KMS-11 (cell line): ENCODE measurements at regions not wholly inside any gene's neighbourhood (a gene's known extent, or its start where the extent isn't known, plus 50 kb on each side); places are given as distances from the start of the nearest gene placed in this dataset.

Experiments
- H2AFZ ChIP-seq: fragments of 200-600 bp; sonication (generic); 2 replicates; pipeline ENCODE4 v1.6.1; 2016; ENCODE audit warnings: antibody characterized with exemption, mixed run types, low read depth
- H3K27ac ChIP-seq: fragments of 200-600 bp; sonication (generic); 2 replicates; pipeline ENCODE4 v1.6.1; 2016; ENCODE audit warnings: mild to moderate bottlenecking, mixed run types
- H3K27me3 ChIP-seq: fragments of 200-600 bp; sonication (generic); 2 replicates; pipeline ENCODE4 v1.6.1; 2017; ENCODE audit warnings: mild to moderate bottlenecking, low read depth, mixed run types, moderate library complexity; ENCODE audit not compliant: insufficient read depth
- H3K36me3 ChIP-seq: fragments of 200-600 bp; sonication (generic); 2 replicates; pipeline ENCODE4 v1.6.1; 2017; ENCODE audit warnings: mild to moderate bottlenecking, mixed run types; ENCODE audit not compliant: insufficient read depth
- H3K4me1 ChIP-seq: fragments of 200-600 bp; sonication (generic); 2 replicates; pipeline ENCODE4 v1.6.1; 2016; ENCODE audit warnings: mild to moderate bottlenecking, low read depth, mixed run types; ENCODE audit not compliant: poor library complexity, severe bottlenecking
- H3K4me2 ChIP-seq: fragments of 200-600 bp; sonication (generic); 2 replicates; pipeline ENCODE4 v1.7.0; 2016; ENCODE audit warnings: mild to moderate bottlenecking, mixed run types
- H3K4me3 ChIP-seq: fragments of 200-600 bp; sonication (generic); IDR thresholded peaks from 2 replicates; pipeline ENCODE4 v1.6.1; 2017; ENCODE audit warnings: low read depth, low read length, mixed read lengths; ENCODE audit not compliant: insufficient read depth
- H3K79me2 ChIP-seq: fragments of 200-600 bp; sonication (generic); 2 replicates; pipeline ENCODE4 v1.6.1; 2016; ENCODE audit warnings: low read depth, mixed run types; ENCODE audit not compliant: insufficient read depth
- H3K9ac ChIP-seq: fragments of 200-600 bp; sonication (generic); 2 replicates; pipeline ENCODE4 v1.6.1; 2016; ENCODE audit warnings: mild to moderate bottlenecking, mixed run types
- H4K20me1 ChIP-seq: fragments of 200-600 bp; sonication (generic); 2 replicates; pipeline ENCODE4 v1.6.1; 2016; ENCODE audit warnings: mild to moderate bottlenecking, mixed run types; ENCODE audit not compliant: insufficient read depth
- CTCF ChIP-seq: fragments of 200-600 bp; sonication (generic); conservative IDR thresholded peaks from 2 replicates; pipeline ENCODE4 v1.6.1; 2017; ENCODE audit warnings: low read depth, mild to moderate bottlenecking, antibody characterized with exemption, low read length, moderate library complexity, mixed read lengths

DNA sequence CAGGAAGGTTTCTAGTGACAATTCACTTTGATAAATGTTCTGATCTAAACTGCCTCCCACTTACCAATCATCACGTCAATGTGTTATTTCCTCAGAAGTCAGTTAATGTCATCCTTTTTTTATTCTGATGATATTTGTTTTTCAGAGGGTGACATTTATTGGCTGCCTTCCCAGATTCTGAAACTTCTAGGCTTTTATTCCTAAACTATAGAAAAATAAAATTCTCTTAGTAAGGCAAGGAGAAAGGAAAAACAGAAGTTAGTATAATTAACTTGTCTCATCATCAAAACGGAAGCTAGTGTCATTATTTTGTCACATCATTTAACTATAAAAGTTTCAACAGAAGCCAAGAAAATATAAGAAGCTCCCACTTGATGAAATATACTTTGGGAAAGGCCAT lies 100.0 kb upstream of the C3orf80 start:
- Histone ChIP-seq H3K27ac (no peak overlapping the region), H4K20me1 (no peaks in the 10 kb centered on the region), H3K4me2 (no peak overlapping the region), H2AFZ (no peak overlapping the region), H3K9ac (no peak overlapping the region), H3K36me3 (no peaks in the 10 kb centered on the region), H3K27me3 (no peaks in the 10 kb centered on the region), H3K79me2 (no peaks in the 10 kb centered on the region), H3K4me3 (no peak overlapping the region), H3K4me1 (no peaks in the 10 kb centered on the region)
- TF ChIP-seq CTCF: no peak

DNA sequence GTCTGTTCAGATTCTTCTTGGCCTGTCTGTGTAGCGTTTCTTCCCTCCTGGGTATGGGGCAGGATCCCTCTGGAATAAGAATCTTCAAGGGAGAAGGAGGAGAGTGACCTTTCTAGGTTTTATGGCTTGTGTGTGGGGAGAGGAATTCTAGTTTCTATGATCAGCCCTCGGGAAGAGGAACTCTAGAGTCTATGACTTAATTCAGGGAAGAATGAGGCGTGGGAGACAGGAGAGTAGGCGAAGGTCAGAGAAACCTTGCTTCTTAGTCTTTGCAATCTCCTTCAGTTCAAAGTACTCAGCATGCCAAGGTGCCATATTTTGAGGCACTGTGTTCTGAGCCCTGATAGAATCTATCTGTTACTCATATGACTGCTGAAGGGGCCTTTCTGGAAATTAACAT lies 99.2 kb upstream of the C3orf80 start:
- Histone ChIP-seq H3K4me2 (no peak overlapping the region), H3K79me2 (no peaks in the 10 kb centered on the region), H3K27ac (no peak overlapping the region), H3K4me3 (no peak overlapping the region), H2AFZ (no peak overlapping the region), H3K27me3 (no peaks in the 10 kb centered on the region), H3K36me3 (no peaks in the 10 kb centered on the region), H3K9ac (no peak overlapping the region), H3K4me1 (no peaks in the 10 kb centered on the region), H4K20me1 (no peaks in the 10 kb centered on the region)
- no peak for TF ChIP-seq CTCF

GRCh38 chr3:160126761-160127160 lies 98.5 kb upstream of the C3orf80 start:
- Histone ChIP-seq H3K27me3 (no peaks in the 10 kb centered on the region), H3K79me2 (no peaks in the 10 kb centered on the region), H3K4me2 (no peak overlapping the region), H4K20me1 (no peaks in the 10 kb centered on the region), H3K4me1 (no peaks in the 10 kb centered on the region), H3K9ac (no peak overlapping the region), H3K27ac (no peak overlapping the region), H3K36me3 (no peaks in the 10 kb centered on the region), H2AFZ (no peak overlapping the region), H3K4me3 (no peak overlapping the region)
- TF ChIP-seq CTCF: no peak

DNA sequence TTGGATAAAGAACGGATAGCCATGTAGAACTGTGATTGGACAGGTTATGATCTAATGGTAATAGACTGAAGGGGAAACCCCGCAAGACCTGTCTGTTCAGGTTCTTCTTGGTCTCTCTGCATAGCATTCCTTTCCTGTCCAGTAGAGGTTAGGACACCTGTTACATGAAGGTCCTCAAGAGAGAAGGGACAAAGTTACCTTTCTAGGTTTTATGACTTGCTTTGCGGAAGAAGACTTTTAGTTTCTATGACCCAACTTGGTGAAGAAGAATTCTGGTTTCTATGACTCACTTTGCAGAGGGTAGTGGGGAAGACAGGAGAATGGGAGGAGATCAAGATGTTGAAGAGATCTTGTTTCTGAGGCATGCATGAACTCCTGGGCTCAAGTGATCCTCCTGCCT lies 97.9 kb upstream of the C3orf80 start:
- Histone ChIP-seq H2AFZ (no peak overlapping the region), H3K27ac (no peak overlapping the region), H3K4me1 (no peaks in the 10 kb centered on the region), H4K20me1 (no peaks in the 10 kb centered on the region), H3K4me3 (no peak overlapping the region), H3K36me3 (no peaks in the 10 kb centered on the region), H3K4me2 (no peak overlapping the region), H3K9ac (no peak overlapping the region), H3K79me2 (no peaks in the 10 kb centered on the region), H3K27me3 (no peaks in the 10 kb centered on the region)
- TF ChIP-seq CTCF: no peak

DNA sequence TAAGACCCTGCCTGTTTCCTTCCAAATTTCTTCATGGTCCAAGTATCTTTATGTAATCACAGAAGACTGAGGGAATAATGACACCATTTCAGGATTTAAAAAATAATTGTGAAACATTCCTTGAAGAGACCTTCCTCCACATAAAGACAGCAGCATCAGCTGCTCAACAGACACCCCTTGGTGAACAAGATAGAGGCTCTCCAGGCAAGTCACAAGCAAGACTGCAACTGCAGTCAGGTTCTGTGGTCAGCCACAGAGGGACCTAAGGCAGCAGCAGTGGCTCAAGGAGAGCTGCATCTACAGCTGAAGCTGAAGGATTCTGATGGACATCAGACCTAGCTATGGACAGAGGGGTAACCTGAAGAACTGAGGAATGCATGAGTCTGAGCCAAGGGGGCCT lies 97.2 kb upstream of the C3orf80 start:
- Histone ChIP-seq H2AFZ (no peak overlapping the region), H3K4me2 (no peak overlapping the region), H4K20me1 (no peaks in the 10 kb centered on the region), H3K4me1 (no peaks in the 10 kb centered on the region), H3K27me3 (no peaks in the 10 kb centered on the region), H3K36me3 (no peaks in the 10 kb centered on the region), H3K4me3 (no peak overlapping the region), H3K27ac (no peak overlapping the region), H3K79me2 (no peaks in the 10 kb centered on the region), H3K9ac (no peak overlapping the region)
- TF ChIP-seq CTCF: no peak
